Suprapubic skin (tissue), 4 donors: ENCODE measurements at regions not wholly inside any gene's neighbourhood (a gene's known extent, or its start where the extent isn't known, plus 50 kb on each side); places are given as distances from the start of the nearest gene placed in this dataset.
A peak's percentile ranks its signal among the peaks of the same experiment; 100 is the strongest.

Experiments
- DNase-seq, 2 donors: peaks; one replicate each; pipeline ENCODE4 v3.0.0-alpha.2; 2019; ENCODE audit warnings: low spot score in 2 of 2
- H3K27ac ChIP-seq: fragments of 200-600 bp; sonication (generic); one replicate; pipeline ENCODE4 v1.5.1; 2019
- H3K27me3 ChIP-seq: fragments of 200-600 bp; sonication (generic); one replicate; pipeline ENCODE4 v1.5.1; 2019
- H3K36me3 ChIP-seq: fragments of 200-600 bp; sonication (generic); one replicate; pipeline ENCODE4 v1.5.1; 2019
- H3K4me1 ChIP-seq: fragments of 200-600 bp; sonication (generic); one replicate; pipeline ENCODE4 v1.5.1; 2019
- H3K4me3 ChIP-seq: fragments of 200-600 bp; sonication (generic); one replicate; pipeline ENCODE4 v1.5.1; 2019; ENCODE audit warnings: mild to moderate bottlenecking
- H3K9me3 ChIP-seq: fragments of 200-600 bp; sonication (generic); one replicate; pipeline ENCODE4 v1.5.1; 2019
- EP300 ChIP-seq: sonication (generic); formaldehyde crosslinking; IDR thresholded peaks from one replicate; pipeline ENCODE4 v1.6.1; 2017; ENCODE audit warnings: antibody characterized with exemption
- POLR2A ChIP-seq, 2 donors: fragments of 450-650 bp; IDR thresholded peaks; one replicate each; pipeline ENCODE4 v1.6.1; 2017; ENCODE audit warnings: antibody characterized with exemption in 2 of 2, mild to moderate bottlenecking in 2 of 2, moderate library complexity in 2 of 2
- POLR2AphosphoS5 ChIP-seq, 3 donors: sonication (generic); formaldehyde crosslinking; IDR thresholded peaks; one replicate each; pipeline ENCODE4 v1.6.1; 2017; ENCODE audit warnings: antibody characterized with exemption in 3 of 3
- WGBS: methylation state at CpG from one replicate; pipeline ENCODE4 v1.1.5; 2018; 5-methylcytosine and 5-hydroxymethylcytosine counted together
- TF ChIP-seq, protein P1 (sequence below), 2 donors: fragments of 200-600 bp in 1 of 2; fragments of 450-650 bp in 1 of 2; sonication (generic) in 1 of 2; IDR thresholded peaks; one replicate each; pipeline ENCODE4 v1.5.1; 2016 to 2019; ENCODE audit warnings: antibody characterized with exemption in 2 of 2, mild to moderate bottlenecking in 1 of 2, moderate library complexity in 1 of 2

DNA sequence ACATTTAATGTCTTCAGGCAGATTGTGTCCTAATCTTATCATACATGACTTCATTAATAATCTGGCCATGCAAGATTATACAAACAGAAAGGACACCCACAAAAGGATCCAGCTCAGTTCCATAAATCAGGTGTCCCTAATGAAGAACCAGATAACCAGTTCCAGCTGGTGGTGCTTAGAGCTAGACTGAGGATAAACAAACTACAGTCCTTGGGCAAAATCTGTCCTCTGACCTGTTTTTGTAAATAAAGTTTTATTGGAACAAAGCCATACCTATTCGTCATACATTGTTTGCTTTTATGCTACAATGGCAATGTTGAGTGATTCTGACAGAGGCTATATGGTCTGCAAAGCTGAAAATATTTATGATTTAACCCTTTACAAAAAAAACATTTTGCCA, 199.5 kb downstream of the MID1IP1 start:
- WGBS, result 84% methylated on average over 1 of the region's 1 CpG

DNA sequence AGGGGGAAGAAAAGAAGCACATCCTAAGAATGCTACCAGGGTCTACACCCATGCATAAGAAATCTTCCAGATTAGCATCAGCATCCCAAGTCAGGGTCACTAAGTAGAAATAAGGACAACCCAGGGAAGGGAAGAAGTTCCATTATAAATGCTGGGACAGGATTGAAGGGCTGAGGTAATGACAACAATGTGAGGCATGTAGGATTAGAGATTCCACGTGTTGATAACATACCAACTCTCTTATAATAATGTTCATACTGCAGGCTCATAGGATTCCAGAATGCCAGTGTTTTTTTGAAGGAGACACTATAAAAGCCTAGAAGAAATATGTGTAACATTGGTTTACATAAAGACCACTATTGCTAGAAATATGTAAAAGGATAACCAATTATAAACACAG, 201.2 kb downstream of the MID1IP1 start:
- H3K27ac ChIP-seq, result no peak overlapping the region
- H3K27me3 ChIP-seq, result no peaks in the 10 kb centered on the region
- 19% methylated on average over 1 of the region's 1 CpG for WGBS
- H3K9me3 ChIP-seq, result no peaks in the 10 kb centered on the region
- DNase-seq, result no peak
- no peaks in the 10 kb centered on the region for H3K36me3 ChIP-seq
- TF ChIP-seq, protein P1, sequence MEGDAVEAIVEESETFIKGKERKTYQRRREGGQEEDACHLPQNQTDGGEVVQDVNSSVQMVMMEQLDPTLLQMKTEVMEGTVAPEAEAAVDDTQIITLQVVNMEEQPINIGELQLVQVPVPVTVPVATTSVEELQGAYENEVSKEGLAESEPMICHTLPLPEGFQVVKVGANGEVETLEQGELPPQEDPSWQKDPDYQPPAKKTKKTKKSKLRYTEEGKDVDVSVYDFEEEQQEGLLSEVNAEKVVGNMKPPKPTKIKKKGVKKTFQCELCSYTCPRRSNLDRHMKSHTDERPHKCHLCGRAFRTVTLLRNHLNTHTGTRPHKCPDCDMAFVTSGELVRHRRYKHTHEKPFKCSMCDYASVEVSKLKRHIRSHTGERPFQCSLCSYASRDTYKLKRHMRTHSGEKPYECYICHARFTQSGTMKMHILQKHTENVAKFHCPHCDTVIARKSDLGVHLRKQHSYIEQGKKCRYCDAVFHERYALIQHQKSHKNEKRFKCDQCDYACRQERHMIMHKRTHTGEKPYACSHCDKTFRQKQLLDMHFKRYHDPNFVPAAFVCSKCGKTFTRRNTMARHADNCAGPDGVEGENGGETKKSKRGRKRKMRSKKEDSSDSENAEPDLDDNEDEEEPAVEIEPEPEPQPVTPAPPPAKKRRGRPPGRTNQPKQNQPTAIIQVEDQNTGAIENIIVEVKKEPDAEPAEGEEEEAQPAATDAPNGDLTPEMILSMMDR (IDR thresholded peaks at IDR 0.05), result no peak
- TF ChIP-seq POLR2A (IDR thresholded peaks at IDR 0.05), result no peak
- TF ChIP-seq POLR2AphosphoS5 (IDR thresholded peaks at IDR 0.05), result no peak
- TF ChIP-seq EP300, result no peak
- no peak overlapping the region for H3K4me3 ChIP-seq
- H3K4me1 ChIP-seq, result no peaks in the 10 kb centered on the region

More for the DNA sequence above, 199.5 kb downstream of the MID1IP1 start:
- no peak for TF ChIP-seq EP300
- TF ChIP-seq POLR2A (IDR thresholded peaks at IDR 0.05), result no peak
- TF ChIP-seq POLR2AphosphoS5 (IDR thresholded peaks at IDR 0.05), result no peak
- TF ChIP-seq, protein P1 (IDR thresholded peaks at IDR 0.05), result no peak
- no peaks in the 10 kb centered on the region for H3K9me3 ChIP-seq
- H3K27ac ChIP-seq, result no peak overlapping the region
- no peak overlapping the region for H3K4me3 ChIP-seq
- H3K27me3 ChIP-seq, result no peaks in the 10 kb centered on the region
- H3K36me3 ChIP-seq, result no peaks in the 10 kb centered on the region
- DNase-seq, result no peak
- no peaks in the 10 kb centered on the region for H3K4me1 ChIP-seq

DNA sequence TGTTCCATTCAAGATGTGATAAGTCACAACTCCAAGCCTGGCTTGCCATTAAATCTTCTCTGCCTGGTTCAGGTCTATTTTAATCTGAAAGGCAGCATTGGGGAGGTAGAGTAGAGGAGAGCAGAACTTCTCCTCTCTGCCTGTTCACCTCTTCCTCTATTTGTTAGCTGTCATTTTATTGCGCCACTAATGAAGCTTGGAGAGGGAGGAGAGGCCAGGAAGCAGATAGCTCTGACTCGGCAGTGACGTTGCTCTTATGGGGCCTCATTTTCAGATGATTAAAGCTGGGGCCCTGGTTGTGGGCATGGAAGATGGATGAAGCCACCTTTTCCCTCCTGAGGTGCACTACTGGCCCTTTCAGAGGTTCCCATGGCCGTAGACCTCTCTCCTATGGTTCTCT, 207.3 kb downstream of the MID1IP1 start:
- 80% methylated on average over 4 of the region's 4 CpGs for WGBS
- H3K4me1 ChIP-seq, result peaks cover 14% of the 10 kb centered on the region
- H3K36me3 ChIP-seq, result no peaks in the 10 kb centered on the region
- no peaks in the 10 kb centered on the region for H3K27me3 ChIP-seq
- no peak overlapping the region for H3K4me3 ChIP-seq
- TF ChIP-seq POLR2AphosphoS5 (IDR thresholded peaks at IDR 0.05), result no peak
- TF ChIP-seq, protein P1 (IDR thresholded peaks at IDR 0.05), result no peak
- no peak for TF ChIP-seq POLR2A (IDR thresholded peaks at IDR 0.05)
- TF ChIP-seq EP300, result no peak
- no peak for DNase-seq
- no peaks in the 10 kb centered on the region for H3K9me3 ChIP-seq
- H3K27ac ChIP-seq, result no peak overlapping the region

DNA sequence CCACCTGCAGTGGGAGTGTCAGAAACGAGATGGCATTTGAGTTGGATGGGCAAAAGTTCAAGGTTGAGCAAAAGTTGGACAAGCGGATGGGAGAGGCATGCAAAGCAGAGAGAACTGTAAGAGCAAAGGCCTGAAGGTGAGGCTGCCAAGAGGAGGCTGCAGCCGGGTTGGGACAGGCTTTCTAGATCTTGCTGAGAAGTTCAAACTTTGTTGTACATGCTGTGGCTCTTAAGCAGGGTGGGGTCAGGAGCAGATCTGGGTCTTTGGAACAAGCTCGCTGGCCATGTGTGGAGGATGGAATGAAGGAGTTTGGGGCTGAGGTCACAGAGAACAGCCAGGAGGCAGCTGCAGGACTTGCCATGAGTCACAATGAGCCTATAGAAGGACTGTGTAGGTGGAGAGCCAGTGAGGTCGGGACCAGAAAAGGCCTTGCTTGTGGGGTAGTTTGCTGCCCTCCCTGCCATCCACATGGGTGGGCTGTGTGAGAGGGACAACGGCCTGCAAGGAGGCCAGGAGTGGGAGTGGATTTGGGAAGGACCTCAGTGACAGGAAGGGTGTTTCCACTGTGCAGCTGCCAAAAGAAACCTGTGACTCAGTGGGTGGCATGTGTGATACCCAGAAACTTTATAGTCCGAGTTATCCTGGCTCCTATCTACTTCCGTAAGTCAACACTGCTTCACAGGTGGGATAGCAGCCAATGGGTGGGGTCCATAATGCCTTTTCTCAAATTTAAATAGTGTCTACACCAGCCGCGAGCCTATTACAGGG, 210.4 kb downstream of the MID1IP1 start:
- H3K27me3 ChIP-seq, result no peaks in the 10 kb centered on the region
- no peak for DNase-seq
- H3K4me3 ChIP-seq, result no peak overlapping the region
- 49% methylated on average over 10 of the region's 10 CpGs for WGBS
- TF ChIP-seq, protein P1 (IDR thresholded peaks at IDR 0.05), result no peak
- TF ChIP-seq EP300, result no peak
- TF ChIP-seq POLR2AphosphoS5 (IDR thresholded peaks at IDR 0.05), result no peak
- no peak for TF ChIP-seq POLR2A (IDR thresholded peaks at IDR 0.05)
- H3K36me3 ChIP-seq, result no peaks in the 10 kb centered on the region
- no peaks in the 10 kb centered on the region for H3K9me3 ChIP-seq
- H3K27ac ChIP-seq, result peak overlapping the region; percentile 34
- peaks cover 15% of the 10 kb centered on the region for H3K4me1 ChIP-seq

DNA sequence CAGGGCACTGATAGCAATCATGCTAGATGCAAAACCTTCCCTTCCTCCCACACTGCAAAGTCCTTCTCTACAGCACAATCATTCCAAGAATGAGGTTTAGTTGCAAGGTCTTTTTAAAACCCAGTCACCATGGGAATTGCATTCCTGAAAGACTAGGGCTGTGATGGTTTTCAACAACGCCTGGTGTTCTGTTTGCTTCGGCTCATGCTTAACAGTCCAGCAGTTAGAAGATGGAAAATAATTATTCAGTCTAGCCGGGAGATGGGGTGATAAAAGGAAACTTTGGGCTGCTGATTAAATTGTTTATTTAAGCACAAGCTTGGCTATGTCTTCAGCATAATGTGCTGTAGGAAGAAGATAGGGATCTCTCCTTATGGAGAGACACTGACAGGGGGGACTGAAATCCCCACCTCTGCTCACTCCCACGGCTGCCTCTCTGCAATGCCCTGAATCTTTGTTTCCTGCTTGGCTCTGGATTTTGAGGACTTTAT, 211.4 kb downstream of the MID1IP1 start:
- peaks cover 15% of the 10 kb centered on the region for H3K4me1 ChIP-seq
- TF ChIP-seq EP300, result no peak
- TF ChIP-seq, protein P1 (IDR thresholded peaks at IDR 0.05), result no peak
- no peak for TF ChIP-seq POLR2AphosphoS5 (IDR thresholded peaks at IDR 0.05)
- TF ChIP-seq POLR2A (IDR thresholded peaks at IDR 0.05), result no peak
- no peak for DNase-seq
- WGBS, result 67% methylated on average over 4 of the region's 4 CpGs
- no peaks in the 10 kb centered on the region for H3K36me3 ChIP-seq
- H3K27ac ChIP-seq, result peak overlapping the region; percentile 34
- no peaks in the 10 kb centered on the region for H3K27me3 ChIP-seq
- no peaks in the 10 kb centered on the region for H3K9me3 ChIP-seq
- no peak overlapping the region for H3K4me3 ChIP-seq
